ENCODE measurements at regions not wholly inside any gene's neighbourhood (a gene's known extent, or its start where the extent isn't known, plus 50 kb on each side); places are given as distances from the start of the nearest gene placed in this dataset.

DNA sequence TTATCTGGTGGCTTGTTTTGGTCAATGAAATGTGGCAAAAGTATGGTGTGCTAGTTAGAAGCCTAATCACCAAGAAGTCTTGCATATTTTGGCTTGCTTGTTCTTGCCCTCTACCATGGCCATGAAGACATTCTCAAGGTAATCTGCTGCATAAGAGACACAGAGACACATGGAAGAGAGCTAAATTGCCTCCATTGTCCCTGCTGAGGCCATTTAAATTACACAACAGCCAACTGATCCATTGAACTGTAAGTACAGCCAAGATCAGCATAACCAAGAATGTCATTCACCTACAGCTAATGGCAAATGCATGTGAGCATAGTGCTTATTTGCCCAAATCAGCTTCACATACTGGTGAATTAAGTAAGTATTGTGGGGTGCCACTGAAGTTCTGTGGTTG lies 603.8 kb downstream of the FRK start:
- Histone ChIP-seq H3F3A (ENCODE audit: control insufficient read depth, insufficient read depth) (no peaks in the 10 kb centered on the region), H3K36me3 (ENCODE audit: control insufficient read depth, low read length) (no peaks in the 10 kb centered on the region), H4K20me1 (ENCODE audit: control insufficient read depth, insufficient read depth, low read depth, low read length) (no peaks in the 10 kb centered on the region), H3K4me1 (ENCODE audit: control insufficient read depth, low read length) (no peaks in the 10 kb centered on the region), H3K9me2 (replicated peaks; ENCODE audit: control insufficient read depth, low read length) (no peaks in the 10 kb centered on the region), H3K4me2 (ENCODE audit: low read length) (no peak overlapping the region), H3K79me2 (ENCODE audit: control insufficient read depth, low read length) (no peaks in the 10 kb centered on the region), H3K27ac (ENCODE audit: low read depth, low read length) (no peak overlapping the region), H3K27me3 (ENCODE audit: control insufficient read depth, low read length) (no peaks in the 10 kb centered on the region), H3K9me3 (ENCODE audit: control insufficient read depth, insufficient read depth, low read length) (no peaks in the 10 kb centered on the region), H3K4me3 (ENCODE audit: low read length) (no peak overlapping the region)
- TF ChIP-seq EZH2phosphoT487 (IDR thresholded peaks at IDR 0.05; ENCODE audit: borderline replicate concordance, low read length): no peak
- TF ChIP-seq, protein P1, sequence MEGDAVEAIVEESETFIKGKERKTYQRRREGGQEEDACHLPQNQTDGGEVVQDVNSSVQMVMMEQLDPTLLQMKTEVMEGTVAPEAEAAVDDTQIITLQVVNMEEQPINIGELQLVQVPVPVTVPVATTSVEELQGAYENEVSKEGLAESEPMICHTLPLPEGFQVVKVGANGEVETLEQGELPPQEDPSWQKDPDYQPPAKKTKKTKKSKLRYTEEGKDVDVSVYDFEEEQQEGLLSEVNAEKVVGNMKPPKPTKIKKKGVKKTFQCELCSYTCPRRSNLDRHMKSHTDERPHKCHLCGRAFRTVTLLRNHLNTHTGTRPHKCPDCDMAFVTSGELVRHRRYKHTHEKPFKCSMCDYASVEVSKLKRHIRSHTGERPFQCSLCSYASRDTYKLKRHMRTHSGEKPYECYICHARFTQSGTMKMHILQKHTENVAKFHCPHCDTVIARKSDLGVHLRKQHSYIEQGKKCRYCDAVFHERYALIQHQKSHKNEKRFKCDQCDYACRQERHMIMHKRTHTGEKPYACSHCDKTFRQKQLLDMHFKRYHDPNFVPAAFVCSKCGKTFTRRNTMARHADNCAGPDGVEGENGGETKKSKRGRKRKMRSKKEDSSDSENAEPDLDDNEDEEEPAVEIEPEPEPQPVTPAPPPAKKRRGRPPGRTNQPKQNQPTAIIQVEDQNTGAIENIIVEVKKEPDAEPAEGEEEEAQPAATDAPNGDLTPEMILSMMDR (IDR thresholded peaks at IDR 0.05; ENCODE audit: low read depth, low read length, poor library complexity, severe bottlenecking): no peak

DNA sequence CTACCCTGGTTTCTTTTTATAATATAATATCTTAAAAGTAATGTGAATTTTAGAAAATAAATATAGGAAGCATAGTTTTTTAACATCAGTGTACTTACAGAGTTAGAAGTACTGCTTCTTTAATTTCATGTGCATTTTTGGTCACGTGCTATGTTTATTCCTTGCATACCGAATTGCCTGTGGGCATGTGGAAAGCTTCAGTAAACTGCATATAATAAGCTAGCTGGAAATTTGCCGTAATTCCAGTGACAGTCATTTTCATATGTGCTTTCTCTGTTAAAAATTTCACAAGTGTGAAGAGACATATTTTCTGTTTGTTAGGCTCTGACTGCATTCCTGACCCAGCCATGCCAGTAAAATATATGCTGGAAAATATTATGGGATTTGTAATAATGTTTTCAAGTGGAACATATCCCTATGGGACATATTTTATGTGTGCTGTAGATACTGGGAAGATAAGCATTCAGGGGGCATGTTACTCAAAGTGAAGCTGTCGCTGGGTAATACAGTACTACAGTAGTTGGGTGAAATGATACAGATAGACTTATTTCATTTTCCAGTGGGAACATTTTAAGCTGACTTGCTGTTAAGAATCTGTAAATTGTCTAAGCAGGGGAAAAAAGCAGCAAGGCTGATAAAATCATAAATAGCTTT lies 616.7 kb downstream of the FRK start:
- no peak overlapping the region for H3K27ac ChIP-seq (ENCODE audit: low read depth, low read length)
- no peaks in the 10 kb centered on the region for H3K27me3 ChIP-seq (ENCODE audit: control insufficient read depth, low read length)
- no peak overlapping the region for H3K4me3 ChIP-seq (ENCODE audit: low read length)
- no peaks in the 10 kb centered on the region for H4K20me1 ChIP-seq (ENCODE audit: control insufficient read depth, insufficient read depth, low read depth, low read length)
- no peaks in the 10 kb centered on the region for H3K4me1 ChIP-seq (ENCODE audit: control insufficient read depth, low read length)
- H3K9me3 ChIP-seq (ENCODE audit: control insufficient read depth, insufficient read depth, low read length): no peaks in the 10 kb centered on the region
- H3K36me3 ChIP-seq (ENCODE audit: control insufficient read depth, low read length): no peaks in the 10 kb centered on the region
- no peak overlapping the region for H3K4me2 ChIP-seq (ENCODE audit: low read length)
- no peaks in the 10 kb centered on the region for H3K9me2 ChIP-seq (replicated peaks; ENCODE audit: control insufficient read depth, low read length)
- no peaks in the 10 kb centered on the region for H3F3A ChIP-seq (ENCODE audit: control insufficient read depth, insufficient read depth)
- H3K79me2 ChIP-seq (ENCODE audit: control insufficient read depth, low read length): no peaks in the 10 kb centered on the region
- no peak for TF ChIP-seq EZH2phosphoT487 (IDR thresholded peaks at IDR 0.05; ENCODE audit: borderline replicate concordance, low read length)
- TF ChIP-seq, protein P1 (IDR thresholded peaks at IDR 0.05; ENCODE audit: low read depth, low read length, poor library complexity, severe bottlenecking): no peak

DNA sequence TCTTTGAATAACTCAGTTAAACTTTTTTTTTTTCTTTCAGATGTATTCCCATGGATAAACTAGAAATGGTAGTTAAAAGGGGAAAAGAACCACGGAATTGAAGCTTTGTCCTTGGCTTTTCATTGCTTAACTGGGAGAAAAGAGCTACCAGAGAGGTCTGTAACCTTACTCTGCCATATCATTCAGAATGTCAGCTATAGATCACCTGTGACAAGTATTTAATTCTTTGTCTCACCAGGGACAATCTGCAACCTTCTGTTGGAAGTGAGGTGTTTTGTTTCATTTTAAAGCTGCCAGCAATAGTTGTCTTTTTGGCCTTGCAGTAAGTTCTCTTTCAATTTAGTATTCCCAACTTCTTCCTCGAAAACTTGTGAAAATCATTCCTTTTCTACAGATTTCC lies 618.4 kb downstream of the FRK start:
- no peaks in the 10 kb centered on the region for H3K4me1 ChIP-seq (ENCODE audit: control insufficient read depth, low read length)
- no peak overlapping the region for H3K4me3 ChIP-seq (ENCODE audit: low read length)
- no peak overlapping the region for H3K4me2 ChIP-seq (ENCODE audit: low read length)
- no peaks in the 10 kb centered on the region for H3K27me3 ChIP-seq (ENCODE audit: control insufficient read depth, low read length)
- H3K9me3 ChIP-seq (ENCODE audit: control insufficient read depth, insufficient read depth, low read length): no peaks in the 10 kb centered on the region
- no peaks in the 10 kb centered on the region for H3F3A ChIP-seq (ENCODE audit: control insufficient read depth, insufficient read depth)
- TF ChIP-seq EZH2phosphoT487 (IDR thresholded peaks at IDR 0.05; ENCODE audit: borderline replicate concordance, low read length): no peak
- TF ChIP-seq, protein P1 (IDR thresholded peaks at IDR 0.05; ENCODE audit: low read depth, low read length, poor library complexity, severe bottlenecking): no peak
- H3K36me3 ChIP-seq (ENCODE audit: control insufficient read depth, low read length): no peaks in the 10 kb centered on the region
- no peak overlapping the region for H3K27ac ChIP-seq (ENCODE audit: low read depth, low read length)
- H4K20me1 ChIP-seq (ENCODE audit: control insufficient read depth, insufficient read depth, low read depth, low read length): no peaks in the 10 kb centered on the region
- no peaks in the 10 kb centered on the region for H3K79me2 ChIP-seq (ENCODE audit: control insufficient read depth, low read length)
- no peaks in the 10 kb centered on the region for H3K9me2 ChIP-seq (replicated peaks; ENCODE audit: control insufficient read depth, low read length)
